ENCODE measurements at regions not wholly inside any gene's neighbourhood (a gene's known extent, or its start where the extent isn't known, plus 50 kb on each side); places are given as distances from the start of the nearest gene placed in this dataset.

DNA sequence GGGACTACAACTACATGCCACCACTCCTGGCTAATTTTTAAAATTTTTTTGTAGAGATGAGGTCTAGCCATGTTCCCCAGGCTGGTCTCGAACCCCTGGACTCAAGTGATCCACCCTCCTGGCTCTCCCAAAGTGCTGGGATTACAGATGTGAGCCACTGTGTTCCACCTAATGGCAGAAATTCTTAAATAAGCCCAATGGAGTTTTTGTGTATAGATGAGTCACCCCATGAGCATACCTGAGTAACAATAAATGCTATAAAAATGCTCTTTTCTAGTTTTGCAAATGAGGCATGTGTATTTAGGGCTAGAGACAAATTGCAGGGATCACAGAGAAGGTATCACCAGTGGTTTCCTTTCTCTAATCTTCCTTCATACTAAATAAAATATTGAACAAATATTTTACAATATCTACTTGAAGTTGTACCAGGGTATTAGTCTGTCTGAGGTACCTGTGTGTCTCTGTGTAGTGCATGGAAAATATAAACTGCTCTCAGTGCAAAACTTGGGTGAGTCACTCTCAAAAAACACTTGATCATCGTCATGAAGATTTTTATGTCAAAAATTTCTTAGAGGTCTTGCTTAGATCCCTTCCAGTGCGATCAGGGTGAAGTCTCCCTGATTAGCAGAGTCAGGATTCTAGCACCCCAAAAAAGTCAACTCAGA is 337.1 kb upstream of the MMADHC start:
- Mint-ChIP-seq H3K27me3 (no peaks in the 10 kb centered on the region), H3K36me3 (ENCODE audit: low read depth) (no peaks in the 10 kb centered on the region), H3K4me3 (no peak overlapping the region), H3K9me3 (peaks cover 8% of the 10 kb centered on the region), H3K4me1 (ENCODE audit: low read depth) (no peaks in the 10 kb centered on the region), H3K27ac (no peak overlapping the region)
- intact Hi-C loops (cut with DNase I, micrococcal nuclease): no loop called here
- no peaks in the 10 kb centered on the region for H3K36me3 ChIP-seq (ENCODE audit: insufficient read depth, low read length)
- no peak for ATAC-seq (ENCODE audit: poor library complexity)
- H3K27ac ChIP-seq (ENCODE audit: low read depth in 1 of 2, low read length in 2 of 2): no peak overlapping the region
- POLR2A ChIA-PET: no interaction called here
- no peaks in the 10 kb centered on the region for H3K4me1 ChIP-seq (ENCODE audit: insufficient read depth, low read length)
- no peaks in the 10 kb centered on the region for H3K27me3 ChIP-seq (ENCODE audit: control insufficient read depth in 1 of 2, insufficient read depth in 2 of 2, low read length in 2 of 2)
- no peak overlapping the region for H3K4me3 ChIP-seq (ENCODE audit: low read length)
- CTCF ChIA-PET: no interaction called here
- TF ChIP-seq, protein P1, sequence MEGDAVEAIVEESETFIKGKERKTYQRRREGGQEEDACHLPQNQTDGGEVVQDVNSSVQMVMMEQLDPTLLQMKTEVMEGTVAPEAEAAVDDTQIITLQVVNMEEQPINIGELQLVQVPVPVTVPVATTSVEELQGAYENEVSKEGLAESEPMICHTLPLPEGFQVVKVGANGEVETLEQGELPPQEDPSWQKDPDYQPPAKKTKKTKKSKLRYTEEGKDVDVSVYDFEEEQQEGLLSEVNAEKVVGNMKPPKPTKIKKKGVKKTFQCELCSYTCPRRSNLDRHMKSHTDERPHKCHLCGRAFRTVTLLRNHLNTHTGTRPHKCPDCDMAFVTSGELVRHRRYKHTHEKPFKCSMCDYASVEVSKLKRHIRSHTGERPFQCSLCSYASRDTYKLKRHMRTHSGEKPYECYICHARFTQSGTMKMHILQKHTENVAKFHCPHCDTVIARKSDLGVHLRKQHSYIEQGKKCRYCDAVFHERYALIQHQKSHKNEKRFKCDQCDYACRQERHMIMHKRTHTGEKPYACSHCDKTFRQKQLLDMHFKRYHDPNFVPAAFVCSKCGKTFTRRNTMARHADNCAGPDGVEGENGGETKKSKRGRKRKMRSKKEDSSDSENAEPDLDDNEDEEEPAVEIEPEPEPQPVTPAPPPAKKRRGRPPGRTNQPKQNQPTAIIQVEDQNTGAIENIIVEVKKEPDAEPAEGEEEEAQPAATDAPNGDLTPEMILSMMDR (IDR thresholded peaks at IDR 0.05): no peak
- no peaks in the 10 kb centered on the region for H3K9me3 ChIP-seq (ENCODE audit: control insufficient read depth in 1 of 2, insufficient read depth in 1 of 2, low read length in 2 of 2)
- DNase-seq: no peak

DNA sequence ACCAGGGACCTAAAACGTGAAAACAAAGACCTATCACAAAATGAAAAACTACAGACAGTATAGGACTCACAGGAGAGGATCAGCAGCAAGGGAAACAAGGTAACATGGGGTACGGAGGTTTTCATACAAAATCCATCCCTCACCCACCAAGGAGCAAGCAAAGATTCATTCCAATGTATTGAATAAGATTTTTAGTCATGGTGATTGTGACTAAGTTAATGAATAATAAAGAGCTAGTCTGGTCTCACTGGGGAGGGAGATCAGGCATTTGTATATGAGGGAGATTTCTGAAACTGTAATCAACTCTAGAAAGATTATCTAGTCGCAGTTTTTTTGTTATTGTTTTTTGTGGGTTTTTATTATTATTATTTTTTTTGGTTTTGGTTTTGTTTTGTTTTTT is 336.5 kb upstream of the MMADHC start:
- Histone ChIP-seq H3K4me3 (ENCODE audit: low read length) (no peak overlapping the region), H3K9me3 (ENCODE audit: control insufficient read depth in 1 of 2, insufficient read depth in 1 of 2, low read length in 2 of 2) (no peaks in the 10 kb centered on the region), H3K27ac (ENCODE audit: low read depth in 1 of 2, low read length in 2 of 2) (no peak overlapping the region), H3K27me3 (ENCODE audit: control insufficient read depth in 1 of 2, insufficient read depth in 2 of 2, low read length in 2 of 2) (no peaks in the 10 kb centered on the region), H3K36me3 (ENCODE audit: insufficient read depth, low read length) (no peaks in the 10 kb centered on the region), H3K4me1 (ENCODE audit: insufficient read depth, low read length) (no peaks in the 10 kb centered on the region)
- ATAC-seq (ENCODE audit: poor library complexity) (no peak), DNase-seq (no peak)
- Mint-ChIP-seq H3K9me3 (peaks cover 8% of the 10 kb centered on the region), H3K4me1 (ENCODE audit: low read depth) (no peaks in the 10 kb centered on the region), H3K36me3 (ENCODE audit: low read depth) (no peaks in the 10 kb centered on the region), H3K27ac (no peak overlapping the region), H3K27me3 (no peaks in the 10 kb centered on the region), H3K4me3 (no peak overlapping the region)
- CTCF ChIA-PET: no interaction called here
- intact Hi-C loops (cut with DNase I, micrococcal nuclease): no loop called here
- TF ChIP-seq, protein P1 (IDR thresholded peaks at IDR 0.05): no peak
- POLR2A ChIA-PET: no interaction called here

DNA sequence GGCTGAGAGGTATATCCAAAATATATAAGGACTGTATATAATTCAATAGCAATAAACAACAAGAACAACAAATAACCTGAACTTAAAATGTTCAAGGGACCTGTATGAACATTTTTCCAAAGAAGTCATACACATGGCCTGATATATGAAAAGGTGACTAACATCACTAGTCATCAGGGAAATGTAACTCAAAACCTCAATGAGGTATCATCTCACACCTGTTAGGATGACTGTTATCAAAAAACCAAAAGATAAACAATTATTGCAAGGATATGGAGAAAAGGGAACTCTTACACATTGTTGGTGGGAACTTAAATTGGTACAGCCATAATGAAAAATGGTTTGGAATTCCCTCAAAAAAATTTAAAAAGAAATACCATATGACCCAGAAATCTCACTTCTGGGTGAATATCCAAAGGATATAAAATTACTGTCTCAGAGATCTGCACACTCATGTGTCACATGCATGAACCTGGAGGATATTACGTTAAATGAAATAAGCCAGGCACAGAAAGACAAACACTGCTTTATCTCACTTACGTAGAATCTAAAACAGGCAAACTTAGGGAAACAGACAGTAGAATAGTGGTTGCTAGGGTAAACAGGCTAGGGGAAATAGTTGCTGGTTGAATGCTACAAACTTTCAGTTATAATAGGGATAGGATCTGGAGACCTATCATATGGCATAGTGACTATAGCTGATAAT is 334.5 kb upstream of the MMADHC start:
- H3K27ac ChIP-seq (ENCODE audit: low read depth in 1 of 2, low read length in 2 of 2): no peak overlapping the region
- intact Hi-C loops (cut with DNase I, micrococcal nuclease): no loop called here
- Mint-ChIP-seq H3K4me1 (ENCODE audit: low read depth) (no peaks in the 10 kb centered on the region), H3K27ac (no peak overlapping the region), H3K27me3 (no peaks in the 10 kb centered on the region), H3K36me3 (ENCODE audit: low read depth) (no peaks in the 10 kb centered on the region), H3K4me3 (no peak overlapping the region), H3K9me3 (peaks cover 8% of the 10 kb centered on the region)
- ATAC-seq (ENCODE audit: poor library complexity): no peak
- TF ChIP-seq, protein P1 (IDR thresholded peaks at IDR 0.05): no peak
- ChIA-PET CTCF (no interaction called here), POLR2A (no interaction called here)
- H3K36me3 ChIP-seq (ENCODE audit: insufficient read depth, low read length): no peaks in the 10 kb centered on the region
- H3K9me3 ChIP-seq (ENCODE audit: control insufficient read depth in 1 of 2, insufficient read depth in 1 of 2, low read length in 2 of 2): no peaks in the 10 kb centered on the region
- DNase-seq: no peak
- H3K4me1 ChIP-seq (ENCODE audit: insufficient read depth, low read length): no peaks in the 10 kb centered on the region
- H3K27me3 ChIP-seq (ENCODE audit: control insufficient read depth in 1 of 2, insufficient read depth in 2 of 2, low read length in 2 of 2): no peaks in the 10 kb centered on the region
- H3K4me3 ChIP-seq (ENCODE audit: low read length): no peak overlapping the region

Data from CD4-positive, alpha-beta T cell (primary cell).